ENCODE measurements at regions not wholly inside any gene's neighbourhood (a gene's known extent, or its start where the extent isn't known, plus 50 kb on each side); places are given as distances from the start of the nearest gene placed in this dataset.

DNA sequence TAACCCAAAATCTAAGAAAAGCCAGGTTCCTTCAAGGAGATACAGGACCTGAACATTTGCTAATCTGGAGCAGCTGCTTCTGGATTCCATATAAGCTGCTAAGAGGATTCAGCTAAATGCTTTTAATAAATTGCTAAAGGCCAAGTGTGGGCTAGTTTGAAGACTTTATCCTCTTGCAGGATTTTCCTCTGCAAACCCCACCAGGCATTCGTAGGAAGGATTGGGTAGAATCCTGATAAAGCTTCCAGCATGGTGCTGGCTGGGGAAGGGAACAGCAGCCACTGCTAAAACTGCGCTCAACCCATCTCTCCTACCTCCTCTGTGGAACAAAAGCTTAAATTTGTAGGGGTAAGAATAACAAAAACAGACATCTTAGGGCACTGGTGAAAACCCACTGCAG is 61.3 kb upstream of the TAB3 start:
- no peak for TF ChIP-seq ZNF660 (tag by site-specific recombination; IDR thresholded peaks at IDR 0.05)
- no peak for TF ChIP-seq CTCF (tag by site-specific recombination; IDR thresholded peaks at IDR 0.05)
- no peak for TF ChIP-seq KLF9 (tag by site-specific recombination; IDR thresholded peaks at IDR 0.05; ENCODE audit: low read depth)
- TF ChIP-seq KLF7 (tag by site-specific recombination; IDR thresholded peaks at IDR 0.05; ENCODE audit: borderline replicate concordance) = no peak
- no peak for TF ChIP-seq ZBTB20 (tag by site-specific recombination; IDR thresholded peaks at IDR 0.05)
- TF ChIP-seq, protein P1, sequence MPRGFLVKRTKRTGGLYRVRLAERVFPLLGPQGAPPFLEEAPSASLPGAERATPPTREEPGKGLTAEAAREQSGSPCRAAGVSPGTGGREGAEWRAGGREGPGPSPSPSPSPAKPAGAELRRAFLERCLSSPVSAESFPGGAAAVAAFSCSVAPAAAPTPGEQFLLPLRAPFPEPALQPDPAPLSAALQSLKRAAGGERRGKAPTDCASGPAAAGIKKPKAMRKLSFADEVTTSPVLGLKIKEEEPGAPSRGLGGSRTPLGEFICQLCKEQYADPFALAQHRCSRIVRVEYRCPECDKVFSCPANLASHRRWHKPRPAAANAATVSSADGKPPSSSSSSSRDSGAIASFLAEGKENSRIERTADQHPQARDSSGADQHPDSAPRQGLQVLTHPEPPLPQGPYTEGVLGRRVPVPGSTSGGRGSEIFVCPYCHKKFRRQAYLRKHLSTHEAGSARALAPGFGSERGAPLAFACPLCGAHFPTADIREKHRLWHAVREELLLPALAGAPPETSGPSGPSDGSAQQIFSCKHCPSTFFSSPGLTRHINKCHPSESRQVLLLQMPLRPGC (tag by site-specific recombination; IDR thresholded peaks at IDR 0.05) = no peak
- TF ChIP-seq ZSCAN23 (tag by site-specific recombination; IDR thresholded peaks at IDR 0.05) = no peak
- TF ChIP-seq ZNF580 (tag by site-specific recombination; IDR thresholded peaks at IDR 0.05) = no peak
- no peak for TF ChIP-seq SP3 (tag by site-specific recombination; IDR thresholded peaks at IDR 0.05)
- TF ChIP-seq ZNF335 (tag by site-specific recombination; conservative IDR thresholded peaks at IDR 0.05) = no peak
- TF ChIP-seq ATF2 (tag by site-specific recombination; IDR thresholded peaks at IDR 0.05; ENCODE audit: low read depth) = no peak
- TF ChIP-seq ZNF423 (tag by site-specific recombination; IDR thresholded peaks at IDR 0.05) = no peak
- TF ChIP-seq ZFP69B (tag by site-specific recombination; IDR thresholded peaks at IDR 0.05) = no peak
